ENCODE measurements at regions not wholly inside any gene's neighbourhood (a gene's known extent, or its start where the extent isn't known, plus 50 kb on each side); places are given as distances from the start of the nearest gene placed in this dataset.

DNA sequence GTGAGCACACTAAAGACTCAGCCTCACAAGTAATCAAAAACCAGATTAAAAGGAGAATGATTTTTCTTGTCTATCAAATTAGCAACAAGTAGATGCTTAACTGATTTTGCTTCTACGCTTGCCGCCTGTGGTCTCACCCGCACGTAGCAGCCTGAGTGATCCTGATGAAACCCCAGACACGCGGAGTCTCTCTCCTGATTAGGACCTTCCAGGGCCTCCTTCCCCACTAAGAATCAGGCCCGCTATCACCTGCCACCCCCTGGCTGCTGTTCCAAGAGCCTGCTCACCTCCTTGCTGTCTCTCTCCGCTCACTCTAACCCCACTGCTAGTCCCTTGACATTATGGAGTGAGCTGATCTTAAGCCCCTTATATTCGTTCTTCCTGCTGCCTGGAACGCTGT is 325.9 kb upstream of the NRP1 start:
- Histone ChIP-seq H3K4me3 (no peak overlapping the region), H3K27ac (no peak overlapping the region), H3K27me3 (no peaks in the 10 kb centered on the region), H3K9me3 (peaks cover 0 to 13% (median 0%) of the 10 kb centered on the region in 4 donors), H3K4me1 (peaks cover 0 to 11% (median 9%) of the 10 kb centered on the region in 4 donors), H3K36me3 (no peaks in the 10 kb centered on the region)
- TF ChIP-seq, protein P1, sequence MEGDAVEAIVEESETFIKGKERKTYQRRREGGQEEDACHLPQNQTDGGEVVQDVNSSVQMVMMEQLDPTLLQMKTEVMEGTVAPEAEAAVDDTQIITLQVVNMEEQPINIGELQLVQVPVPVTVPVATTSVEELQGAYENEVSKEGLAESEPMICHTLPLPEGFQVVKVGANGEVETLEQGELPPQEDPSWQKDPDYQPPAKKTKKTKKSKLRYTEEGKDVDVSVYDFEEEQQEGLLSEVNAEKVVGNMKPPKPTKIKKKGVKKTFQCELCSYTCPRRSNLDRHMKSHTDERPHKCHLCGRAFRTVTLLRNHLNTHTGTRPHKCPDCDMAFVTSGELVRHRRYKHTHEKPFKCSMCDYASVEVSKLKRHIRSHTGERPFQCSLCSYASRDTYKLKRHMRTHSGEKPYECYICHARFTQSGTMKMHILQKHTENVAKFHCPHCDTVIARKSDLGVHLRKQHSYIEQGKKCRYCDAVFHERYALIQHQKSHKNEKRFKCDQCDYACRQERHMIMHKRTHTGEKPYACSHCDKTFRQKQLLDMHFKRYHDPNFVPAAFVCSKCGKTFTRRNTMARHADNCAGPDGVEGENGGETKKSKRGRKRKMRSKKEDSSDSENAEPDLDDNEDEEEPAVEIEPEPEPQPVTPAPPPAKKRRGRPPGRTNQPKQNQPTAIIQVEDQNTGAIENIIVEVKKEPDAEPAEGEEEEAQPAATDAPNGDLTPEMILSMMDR (IDR thresholded peaks at IDR 0.05): no peak
- TF ChIP-seq POLR2A (IDR thresholded peaks at IDR 0.05) (no peak), EP300 (IDR thresholded peaks at IDR 0.05) (no peak), POLR2AphosphoS5 (IDR thresholded peaks at IDR 0.05) (no peak)
- intact Hi-C loops (cut with DNase I; ENCODE audit: low total_unique reads): no loop called here
- DNase-seq: no peak
- 78 to 87% (median 86%) methylated on average over 10 of the region's 10 CpGs for WGBS, 5 donors

DNA sequence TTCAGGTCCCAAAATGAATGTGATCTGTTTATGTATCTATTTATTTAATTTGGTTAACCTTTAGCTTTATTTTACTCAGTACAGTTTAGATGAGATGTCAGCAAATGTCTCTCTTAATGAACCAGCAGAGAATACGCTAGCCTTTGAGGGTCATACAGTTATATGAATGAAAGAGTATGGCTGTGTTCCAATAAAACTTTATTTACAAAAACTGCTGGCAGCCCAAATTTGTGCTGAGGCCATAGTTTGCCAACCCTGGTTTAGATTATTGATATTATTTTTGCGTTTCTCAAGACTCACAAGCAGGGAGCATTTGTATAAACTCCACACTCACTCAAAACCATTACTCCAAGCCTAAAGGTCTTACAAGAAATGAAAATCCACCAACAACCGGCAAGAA is 323.4 kb upstream of the NRP1 start:
- TF ChIP-seq POLR2A (IDR thresholded peaks at IDR 0.05) (no peak), POLR2AphosphoS5 (IDR thresholded peaks at IDR 0.05) (no peak), EP300 (IDR thresholded peaks at IDR 0.05) (no peak)
- TF ChIP-seq, protein P1 (IDR thresholded peaks at IDR 0.05): no peak
- Histone ChIP-seq H3K4me1 (peaks cover 0 to 11% (median 9%) of the 10 kb centered on the region in 4 donors), H3K27me3 (no peaks in the 10 kb centered on the region), H3K36me3 (no peaks in the 10 kb centered on the region), H3K4me3 (no peak overlapping the region), H3K27ac (no peak overlapping the region), H3K9me3 (peaks cover 0 to 5% (median 2%) of the 10 kb centered on the region in 4 donors)
- DNase-seq: no peak
- 82 to 93% (median 87%) methylated on average over 3 of the region's 3 CpGs for WGBS, 5 donors
- intact Hi-C loops (cut with DNase I; ENCODE audit: low total_unique reads): no loop called here

DNA sequence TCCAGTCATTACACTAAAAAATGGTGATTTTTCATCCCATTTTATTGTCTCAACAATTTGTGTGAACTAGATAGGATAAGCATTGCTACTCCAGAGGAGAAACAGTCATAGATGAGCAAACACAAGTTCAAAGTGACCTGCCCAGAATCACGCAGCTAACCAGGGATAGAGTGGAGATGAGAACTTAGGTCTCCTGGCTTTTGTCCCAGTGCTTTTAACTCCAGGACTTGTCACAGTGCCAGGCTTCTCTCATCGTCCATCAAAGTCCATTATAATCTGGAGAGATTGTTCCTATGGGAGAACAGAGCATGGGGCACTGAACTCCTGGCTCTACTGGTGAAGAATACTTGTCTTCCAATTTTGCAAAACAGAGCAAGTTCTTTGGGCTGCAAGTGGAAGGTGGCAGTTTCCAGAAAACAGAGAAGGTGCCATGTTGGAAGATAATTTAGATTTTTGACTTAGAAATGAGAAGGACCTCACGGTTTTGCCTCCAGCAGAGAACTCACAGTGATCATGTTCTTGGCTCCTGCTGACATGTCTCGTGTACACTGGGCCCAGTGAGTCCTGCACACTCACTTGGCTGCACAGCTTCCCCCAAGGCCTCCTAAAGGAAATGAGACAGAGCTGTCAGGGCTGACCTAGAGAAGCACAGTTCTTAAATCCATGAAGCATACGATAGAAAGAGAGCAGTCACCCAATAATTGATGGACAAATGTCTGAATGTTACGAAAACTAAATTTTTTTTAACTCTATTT is 322.9 kb upstream of the NRP1 start:
- H3K9me3 ChIP-seq: peaks cover 0 to 11% (median 5%) of the 10 kb centered on the region in 4 donors
- 65 to 67% (median 66%) methylated on average over 6 of the region's 6 CpGs for WGBS, 5 donors
- TF ChIP-seq POLR2AphosphoS5 (IDR thresholded peaks at IDR 0.05) (no peak), EP300 (IDR thresholded peaks at IDR 0.05) (no peak), POLR2A (IDR thresholded peaks at IDR 0.05) (no peak)
- TF ChIP-seq, protein P1 (IDR thresholded peaks at IDR 0.05): no peak
- no peaks in the 10 kb centered on the region for H3K36me3 ChIP-seq
- intact Hi-C loops (cut with DNase I; ENCODE audit: low total_unique reads): no loop called here
- H3K4me1 ChIP-seq: peaks cover 0 to 11% (median 9%) of the 10 kb centered on the region in 4 donors
- no peaks in the 10 kb centered on the region for H3K27me3 ChIP-seq
- H3K4me3 ChIP-seq: no peak overlapping the region
- DNase-seq: peak in 1 of 2 donors; percentile 34
- no peak overlapping the region for H3K27ac ChIP-seq

DNA sequence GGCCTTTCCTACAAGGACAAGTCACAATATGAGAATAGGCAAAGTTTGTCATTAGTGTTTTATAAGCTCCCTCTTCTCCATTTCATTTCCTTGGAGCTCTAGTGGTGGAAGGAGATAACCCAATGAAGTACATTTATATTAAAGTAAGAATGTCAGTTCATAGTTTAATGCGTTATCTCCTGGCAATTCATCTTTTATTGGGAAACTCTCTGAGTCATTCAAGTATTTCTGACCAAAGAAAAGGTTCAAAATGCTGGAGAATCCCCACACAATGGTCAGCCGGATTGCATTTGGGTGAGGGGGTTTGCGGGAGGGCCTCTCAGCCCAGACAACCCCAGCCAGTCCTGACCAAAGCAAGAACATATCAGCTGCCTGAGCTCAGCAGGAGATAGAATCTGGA is 321.5 kb upstream of the NRP1 start:
- H3K9me3 ChIP-seq: peaks cover 0 to 11% (median 5%) of the 10 kb centered on the region in 4 donors
- H3K4me3 ChIP-seq: no peak overlapping the region
- WGBS, 5 donors: 93 to 100% (median 96%) methylated on average over 3 of the region's 3 CpGs
- TF ChIP-seq POLR2A (IDR thresholded peaks at IDR 0.05) (no peak), POLR2AphosphoS5 (IDR thresholded peaks at IDR 0.05) (no peak), EP300 (IDR thresholded peaks at IDR 0.05) (no peak)
- TF ChIP-seq, protein P1 (IDR thresholded peaks at IDR 0.05): no peak
- DNase-seq: no peak
- H3K27ac ChIP-seq: no peak overlapping the region
- no peaks in the 10 kb centered on the region for H3K36me3 ChIP-seq
- no peaks in the 10 kb centered on the region for H3K27me3 ChIP-seq
- intact Hi-C loops (cut with DNase I; ENCODE audit: low total_unique reads): no loop called here
- no peaks in the 10 kb centered on the region for H3K4me1 ChIP-seq

Measured in stomach (tissue), 8 donors.